DND-41 (cell line): ENCODE measurements at regions not wholly inside any gene's neighbourhood (a gene's known extent, or its start where the extent isn't known, plus 50 kb on each side); places are given as distances from the start of the nearest gene placed in this dataset.
"Not testable (repeated sequence)": the region's sequence is repeated elsewhere in the genome, so short reads cannot be mapped to it uniquely, and the experiment has no call there.

Source experiments
- CTCF ChIP-seq: IDR thresholded peaks from 2 replicates; pipeline ENCODE4 v1.5.1; 2012; ENCODE audit warnings: borderline replicate concordance, low read length, moderate library complexity, mild to moderate bottlenecking; ENCODE audit not compliant: poor library complexity, severe bottlenecking; ENCODE audit errors: extremely low read depth
- EZH2 ChIP-seq: IDR thresholded peaks from 3 replicates; pipeline ENCODE4 v1.6.1; 2012; ENCODE audit warnings: borderline replicate concordance, low read depth, mild to moderate bottlenecking, moderate library complexity, low read length, inconsistent platforms; ENCODE audit not compliant: severe bottlenecking

GRCh38 chr10:47647523-47648101, 115.8 kb downstream of the SYT15B start:
- not testable (repeated sequence) for TF ChIP-seq CTCF, EZH2
